ENCODE measurements at regions not wholly inside any gene's neighbourhood (a gene's known extent, or its start where the extent isn't known, plus 50 kb on each side); places are given as distances from the start of the nearest gene placed in this dataset.
"Not testable (repeated sequence)": the region's sequence is repeated elsewhere in the genome, so short reads cannot be mapped to it uniquely, and the experiment has no call there.

GRCh38 chr12:116450406-116450910 is 108.7 kb upstream of the MAP1LC3B2 start:
- no peak for ATAC-seq (ENCODE audit: insufficient read depth, low FRiP score)
- no peak overlapping the region for H3K9ac ChIP-seq (ENCODE audit: insufficient read depth in 1 of 2, low read length in 2 of 2)
- no peaks in the 10 kb centered on the region for H3K9me3 ChIP-seq (ENCODE audit: control insufficient read depth in 4 of 4, insufficient read depth in 3 of 4, low read length in 3 of 4)
- TF ChIP-seq CTCF (IDR thresholded peaks at IDR 0.05; ENCODE audit: control extremely low read depth, extremely low read depth): no peak
- H3K27me3 ChIP-seq (ENCODE audit: control insufficient read depth in 3 of 3, insufficient read depth in 3 of 3, low read length in 2 of 3): no peaks in the 10 kb centered on the region
- H3K27ac ChIP-seq (ENCODE audit: low read depth in 1 of 2, low read length in 1 of 2): no peak overlapping the region
- WGBS, 2 donors: 99% methylated on average over 3 of the region's 3 CpGs
- H3K4me1 ChIP-seq (ENCODE audit: control insufficient read depth in 5 of 5, insufficient read depth in 5 of 5, low read length in 5 of 5): peaks cover 0 to 11% (median 7%) of the 10 kb centered on the region in 5 donors
- no peak for DNase-seq
- no peaks in the 10 kb centered on the region for H3K36me3 ChIP-seq (ENCODE audit: control insufficient read depth in 4 of 4, insufficient read depth in 4 of 4, low read length in 4 of 4)
- no peak overlapping the region for H3K4me3 ChIP-seq

- not testable (repeated sequence) for ATAC-seq (ENCODE audit: insufficient read depth, low FRiP score); H3K27ac ChIP-seq (ENCODE audit: low read depth in 1 of 2, low read length in 1 of 2); H3K36me3 ChIP-seq (ENCODE audit: control insufficient read depth in 4 of 4, insufficient read depth in 4 of 4, low read length in 4 of 4); H3K9me3 ChIP-seq (ENCODE audit: control insufficient read depth in 4 of 4, insufficient read depth in 3 of 4, low read length in 3 of 4); DNase-seq; H3K9ac ChIP-seq (ENCODE audit: insufficient read depth in 1 of 2, low read length in 2 of 2); H3K4me3 ChIP-seq; H3K27me3 ChIP-seq (ENCODE audit: control insufficient read depth in 3 of 3, insufficient read depth in 3 of 3, low read length in 2 of 3)
- H3K4me1 ChIP-seq (ENCODE audit: control insufficient read depth in 5 of 5, insufficient read depth in 5 of 5, low read length in 5 of 5): peaks cover 0 to 21% (median 16%) of the 10 kb centered on the region in 5 donors
- 94 to 96% methylated on average over 5 of the region's 5 CpGs for WGBS, 2 donors
Observed at GRCh38 chr12:116452975-116453374, 106.2 kb upstream of the MAP1LC3B2 start.

GRCh38 chr12:116453631-116454030 is 105.5 kb upstream of the MAP1LC3B2 start:
- H3K36me3 ChIP-seq (ENCODE audit: control insufficient read depth in 4 of 4, insufficient read depth in 4 of 4, low read length in 4 of 4): no peaks in the 10 kb centered on the region
- H3K9ac ChIP-seq (ENCODE audit: insufficient read depth in 1 of 2, low read length in 2 of 2): no peak overlapping the region
- ATAC-seq (ENCODE audit: insufficient read depth, low FRiP score) (no peak), DNase-seq (no peak)
- whole genome bisulfite sequencing, 2 donors: 95 to 98% methylated on average over 6 of the region's 6 CpGs
- H3K9me3 ChIP-seq (ENCODE audit: control insufficient read depth in 4 of 4, insufficient read depth in 3 of 4, low read length in 3 of 4): no peaks in the 10 kb centered on the region
- H3K4me1 ChIP-seq (ENCODE audit: control insufficient read depth in 5 of 5, insufficient read depth in 5 of 5, low read length in 5 of 5): peaks cover 0 to 21% (median 16%) of the 10 kb centered on the region in 5 donors
- no peaks in the 10 kb centered on the region for H3K27me3 ChIP-seq (ENCODE audit: control insufficient read depth in 3 of 3, insufficient read depth in 3 of 3, low read length in 2 of 3)
- no peak overlapping the region for H3K4me3 ChIP-seq
- no peak overlapping the region for H3K27ac ChIP-seq (ENCODE audit: low read depth in 1 of 2, low read length in 1 of 2)
- TF ChIP-seq CTCF (IDR thresholded peaks at IDR 0.05; ENCODE audit: control extremely low read depth, extremely low read depth): no peak

GRCh38 chr12:116454076-116454475 is 105.1 kb upstream of the MAP1LC3B2 start:
- H3K4me1 ChIP-seq (ENCODE audit: control insufficient read depth in 5 of 5, insufficient read depth in 5 of 5, low read length in 5 of 5): peaks cover 0 to 21% (median 16%) of the 10 kb centered on the region in 5 donors
- no peaks in the 10 kb centered on the region for H3K27me3 ChIP-seq (ENCODE audit: control insufficient read depth in 3 of 3, insufficient read depth in 3 of 3, low read length in 2 of 3)
- WGBS, 2 donors: 85 to 90% methylated on average over 6 of the region's 6 CpGs
- no peaks in the 10 kb centered on the region for H3K36me3 ChIP-seq (ENCODE audit: control insufficient read depth in 4 of 4, insufficient read depth in 4 of 4, low read length in 4 of 4)
- H3K27ac ChIP-seq (ENCODE audit: low read depth in 1 of 2, low read length in 1 of 2): no peak overlapping the region
- no peaks in the 10 kb centered on the region for H3K9me3 ChIP-seq (ENCODE audit: control insufficient read depth in 4 of 4, insufficient read depth in 3 of 4, low read length in 3 of 4)
- ATAC-seq (ENCODE audit: insufficient read depth, low FRiP score) (no peak), DNase-seq (no peak)
- TF ChIP-seq CTCF (IDR thresholded peaks at IDR 0.05; ENCODE audit: control extremely low read depth, extremely low read depth): no peak
- no peak overlapping the region for H3K9ac ChIP-seq (ENCODE audit: insufficient read depth in 1 of 2, low read length in 2 of 2)
- no peak overlapping the region for H3K4me3 ChIP-seq

Data from lung (tissue), 11 donors.